GM13977 (cell line): ENCODE measurements at regions not wholly inside any gene's neighbourhood (a gene's known extent, or its start where the extent isn't known, plus 50 kb on each side); places are given as distances from the start of the nearest gene placed in this dataset.

Experiments used
- DNase-seq: peaks from one replicate; pipeline ENCODE4 v3.0.0; 2012; ENCODE audit warnings: low spot score
- CTCF ChIP-seq: IDR thresholded peaks from 2 replicates; pipeline ENCODE4 v1.5.1; 2012; ENCODE audit warnings: mild to moderate bottlenecking, control low read depth; ENCODE audit not compliant: insufficient read depth; ENCODE audit errors: extremely low read depth, missing control alignments
- in situ Hi-C: fragments of 300-500 bp; cut with MboI; formaldehyde crosslinking; loops from one replicate; pipeline ENCODE4 v1.12.0; 2022; ENCODE audit warnings: low sequenced_read_pairs, low pct_unique_long_range_greater_than_20kb, mixed read lengths, inconsistent platforms; ENCODE audit not compliant: unreplicated experiment

- no peak for TF ChIP-seq CTCF
- in situ Hi-C loops: no loop called here
- DNase-seq: no peak
These were observed 441.5 kb downstream of the PDZRN4 start for GRCh38 chr12:41629611-41630010.

- no peak for DNase-seq
- TF ChIP-seq CTCF: no peak
- in situ Hi-C loops: no loop called here
These were observed 439.4 kb downstream of the PDZRN4 start for GRCh38 chr12:41627476-41627875.

GRCh38 chr12:41624571-41624970, 436.5 kb downstream of the PDZRN4 start:
- in situ Hi-C loops: no loop called here
- no peak for DNase-seq
- no peak for TF ChIP-seq CTCF
